ENCODE measurements at regions not wholly inside any gene's neighbourhood (a gene's known extent, or its start where the extent isn't known, plus 50 kb on each side); places are given as distances from the start of the nearest gene placed in this dataset.

DNA sequence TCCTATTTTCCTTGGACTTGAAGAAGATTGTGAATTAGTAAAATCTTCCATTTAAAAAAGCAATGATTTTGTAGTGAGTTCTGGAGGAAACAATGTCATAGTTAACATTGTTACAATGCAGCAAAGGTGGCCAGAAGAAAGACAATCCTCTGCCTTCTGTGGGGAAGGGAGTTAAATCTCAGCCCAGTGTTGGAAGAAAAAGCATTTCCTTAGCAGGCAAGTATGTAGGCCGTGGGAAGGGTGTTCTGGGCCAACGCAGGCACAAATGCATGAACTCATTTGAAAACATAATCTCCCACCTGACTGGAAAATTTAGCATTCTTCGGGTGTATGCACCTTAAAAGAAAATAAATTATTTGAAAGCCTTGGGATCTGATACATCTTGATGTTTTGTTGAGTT is 258.6 kb downstream of the ADAMTS20 start (continued):
- TF ChIP-seq, protein P1, sequence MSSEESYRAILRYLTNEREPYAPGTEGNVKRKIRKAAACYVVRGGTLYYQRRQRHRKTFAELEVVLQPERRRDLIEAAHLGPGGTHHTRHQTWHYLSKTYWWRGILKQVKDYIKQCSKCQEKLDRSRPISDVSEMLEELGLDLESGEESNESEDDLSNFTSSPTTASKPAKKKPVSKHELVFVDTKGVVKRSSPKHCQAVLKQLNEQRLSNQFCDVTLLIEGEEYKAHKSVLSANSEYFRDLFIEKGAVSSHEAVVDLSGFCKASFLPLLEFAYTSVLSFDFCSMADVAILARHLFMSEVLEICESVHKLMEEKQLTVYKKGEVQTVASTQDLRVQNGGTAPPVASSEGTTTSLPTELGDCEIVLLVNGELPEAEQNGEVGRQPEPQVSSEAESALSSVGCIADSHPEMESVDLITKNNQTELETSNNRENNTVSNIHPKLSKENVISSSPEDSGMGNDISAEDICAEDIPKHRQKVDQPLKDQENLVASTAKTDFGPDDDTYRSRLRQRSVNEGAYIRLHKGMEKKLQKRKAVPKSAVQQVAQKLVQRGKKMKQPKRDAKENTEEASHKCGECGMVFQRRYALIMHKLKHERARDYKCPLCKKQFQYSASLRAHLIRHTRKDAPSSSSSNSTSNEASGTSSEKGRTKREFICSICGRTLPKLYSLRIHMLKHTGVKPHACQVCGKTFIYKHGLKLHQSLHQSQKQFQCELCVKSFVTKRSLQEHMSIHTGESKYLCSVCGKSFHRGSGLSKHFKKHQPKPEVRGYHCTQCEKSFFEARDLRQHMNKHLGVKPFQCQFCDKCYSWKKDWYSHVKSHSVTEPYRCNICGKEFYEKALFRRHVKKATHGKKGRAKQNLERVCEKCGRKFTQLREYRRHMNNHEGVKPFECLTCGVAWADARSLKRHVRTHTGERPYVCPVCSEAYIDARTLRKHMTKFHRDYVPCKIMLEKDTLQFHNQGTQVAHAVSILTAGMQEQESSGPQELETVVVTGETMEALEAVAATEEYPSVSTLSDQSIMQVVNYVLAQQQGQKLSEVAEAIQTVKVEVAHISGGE (CRISPR knock-in tag; IDR thresholded peaks at IDR 0.05), result no peak
- TF ChIP-seq KDM1A (IDR thresholded peaks at IDR 0.05; ENCODE audit: borderline replicate concordance) (no peak), RELA (IDR thresholded peaks at IDR 0.05; ENCODE audit: borderline replicate concordance, partially characterized antibody) (no peak), EZH2 (IDR thresholded peaks at IDR 0.05; ENCODE audit: borderline replicate concordance, control insufficient read depth, low read depth, low read length) (no peak), SIN3A (IDR thresholded peaks at IDR 0.05; ENCODE audit: low read depth, low read length) (no peak), NFIC (IDR thresholded peaks at IDR 0.05; ENCODE audit: low read depth, low read length) (no peak)
- TF ChIP-seq, protein P2, sequence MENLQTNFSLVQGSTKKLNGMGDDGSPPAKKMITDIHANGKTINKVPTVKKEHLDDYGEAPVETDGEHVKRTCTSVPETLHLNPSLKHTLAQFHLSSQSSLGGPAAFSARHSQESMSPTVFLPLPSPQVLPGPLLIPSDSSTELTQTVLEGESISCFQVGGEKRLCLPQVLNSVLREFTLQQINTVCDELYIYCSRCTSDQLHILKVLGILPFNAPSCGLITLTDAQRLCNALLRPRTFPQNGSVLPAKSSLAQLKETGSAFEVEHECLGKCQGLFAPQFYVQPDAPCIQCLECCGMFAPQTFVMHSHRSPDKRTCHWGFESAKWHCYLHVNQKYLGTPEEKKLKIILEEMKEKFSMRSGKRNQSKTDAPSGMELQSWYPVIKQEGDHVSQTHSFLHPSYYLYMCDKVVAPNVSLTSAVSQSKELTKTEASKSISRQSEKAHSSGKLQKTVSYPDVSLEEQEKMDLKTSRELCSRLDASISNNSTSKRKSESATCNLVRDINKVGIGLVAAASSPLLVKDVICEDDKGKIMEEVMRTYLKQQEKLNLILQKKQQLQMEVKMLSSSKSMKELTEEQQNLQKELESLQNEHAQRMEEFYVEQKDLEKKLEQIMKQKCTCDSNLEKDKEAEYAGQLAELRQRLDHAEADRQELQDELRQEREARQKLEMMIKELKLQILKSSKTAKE (IDR thresholded peaks at IDR 0.05; ENCODE audit: low read depth, poor library complexity, severe bottlenecking), result no peak

DNA sequence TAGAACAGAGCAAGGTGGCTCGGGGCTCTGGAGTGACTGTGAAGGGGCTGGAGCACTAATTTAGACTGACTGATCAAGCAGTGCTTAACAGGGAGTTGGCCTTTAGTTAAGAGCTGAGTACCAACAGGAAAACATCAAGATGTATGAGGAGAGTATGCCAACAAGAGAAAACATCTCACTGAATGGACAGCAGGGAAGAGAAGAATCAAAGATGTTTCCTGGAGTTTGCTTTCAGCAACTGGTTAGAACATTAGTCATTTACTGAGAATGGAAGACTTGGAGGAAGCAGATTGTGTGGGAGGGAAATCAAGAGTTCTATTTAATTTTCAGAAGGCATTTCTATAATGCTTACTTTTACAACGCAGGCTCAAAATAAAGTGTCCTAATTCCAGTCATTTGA is 259.3 kb downstream of the ADAMTS20 start:
- CTCF ChIA-PET, result no interaction called here
- H3K79me2 ChIP-seq (ENCODE audit: control insufficient read depth, insufficient read depth, low read length), result no peaks in the 10 kb centered on the region
- RAD21 ChIA-PET (ENCODE audit: unreplicated experiment), result no interaction called here
- no peak overlapping the region for H3K27ac ChIP-seq (ENCODE audit: control insufficient read depth, insufficient read depth)
- no peaks in the 10 kb centered on the region for H4K20me1 ChIP-seq (ENCODE audit: control insufficient read depth, insufficient read depth)
- no peak overlapping the region for H3K4me3 ChIP-seq
- H3K27me3 ChIP-seq (replicated peaks in 1 of 2; ENCODE audit: control insufficient read depth in 2 of 2, insufficient read depth in 2 of 2, low read length in 1 of 2), result no peaks in the 10 kb centered on the region
- no peak overlapping the region for H2AFZ ChIP-seq (ENCODE audit: control insufficient read depth, low read depth, low read length)
- H3K9ac ChIP-seq (ENCODE audit: control insufficient read depth, insufficient read depth, low read length), result no peak overlapping the region
- POLR2A ChIA-PET, result no interaction called here
- no peaks in the 10 kb centered on the region for H3K9me3 ChIP-seq (replicated peaks; ENCODE audit: control insufficient read depth, insufficient read depth, low read length)
- no TSS peak for BruUV-seq (replicated peaks)
- ATAC-seq, result no peak
- TF ChIP-seq BHLHE40 (IDR thresholded peaks at IDR 0.05; ENCODE audit: borderline replicate concordance in 1 of 2, low read depth in 2 of 2, low read length in 1 of 2) (no peak), TCF3 (IDR thresholded peaks at IDR 0.05; ENCODE audit: borderline replicate concordance, insufficient read depth, low read depth, low read length) (no peak), NR2C1 (IDR thresholded peaks at IDR 0.05) (no peak), NFXL1 (IDR thresholded peaks at IDR 0.05; ENCODE audit: borderline replicate concordance) (no peak)
- TF ChIP-seq, protein P3, sequence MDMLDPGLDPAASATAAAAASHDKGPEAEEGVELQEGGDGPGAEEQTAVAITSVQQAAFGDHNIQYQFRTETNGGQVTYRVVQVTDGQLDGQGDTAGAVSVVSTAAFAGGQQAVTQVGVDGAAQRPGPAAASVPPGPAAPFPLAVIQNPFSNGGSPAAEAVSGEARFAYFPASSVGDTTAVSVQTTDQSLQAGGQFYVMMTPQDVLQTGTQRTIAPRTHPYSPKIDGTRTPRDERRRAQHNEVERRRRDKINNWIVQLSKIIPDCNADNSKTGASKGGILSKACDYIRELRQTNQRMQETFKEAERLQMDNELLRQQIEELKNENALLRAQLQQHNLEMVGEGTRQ (IDR thresholded peaks at IDR 0.05; ENCODE audit: borderline replicate concordance, low read depth, low read length), result no peak
- H3K4me1 ChIP-seq (ENCODE audit: control insufficient read depth, insufficient read depth, low read length), result no peaks in the 10 kb centered on the region
- H3K4me2 ChIP-seq (ENCODE audit: control insufficient read depth, insufficient read depth), result no peak overlapping the region
- intact Hi-C loops (cut with micrococcal nuclease; ENCODE audit: unreplicated experiment) (no loop called here), in situ Hi-C loops (cut with MboI) (no loop called here)
- no peak for DNase-seq (ENCODE audit: low read depth, low spot score)
- FAIRE-seq, result no peak
- no peaks in the 10 kb centered on the region for H3K36me3 ChIP-seq (ENCODE audit: control insufficient read depth in 2 of 2, insufficient read depth in 2 of 2, low read length in 1 of 2)
- SMC1A ChIA-PET (ENCODE audit: uncharacterized antibody, unreplicated experiment), result interaction anchor here (1.0 to 1.7 kb wide), 2 partner anchors 45 to 47 kb away, joined by 3 to 4 read pairs; no protein-coding TSS in a partner anchor
- 2% methylated on average over 2 of the region's 2 CpGs for WGBS (ENCODE audit: insufficient coverage, insufficient replicate concordance, low lambda C conversion rate, missing lambda C conversion rate)

All from GM12878 (cell line).